ENCODE measurements at regions not wholly inside any gene's neighbourhood (a gene's known extent, or its start where the extent isn't known, plus 50 kb on each side); places are given as distances from the start of the nearest gene placed in this dataset.

DNA sequence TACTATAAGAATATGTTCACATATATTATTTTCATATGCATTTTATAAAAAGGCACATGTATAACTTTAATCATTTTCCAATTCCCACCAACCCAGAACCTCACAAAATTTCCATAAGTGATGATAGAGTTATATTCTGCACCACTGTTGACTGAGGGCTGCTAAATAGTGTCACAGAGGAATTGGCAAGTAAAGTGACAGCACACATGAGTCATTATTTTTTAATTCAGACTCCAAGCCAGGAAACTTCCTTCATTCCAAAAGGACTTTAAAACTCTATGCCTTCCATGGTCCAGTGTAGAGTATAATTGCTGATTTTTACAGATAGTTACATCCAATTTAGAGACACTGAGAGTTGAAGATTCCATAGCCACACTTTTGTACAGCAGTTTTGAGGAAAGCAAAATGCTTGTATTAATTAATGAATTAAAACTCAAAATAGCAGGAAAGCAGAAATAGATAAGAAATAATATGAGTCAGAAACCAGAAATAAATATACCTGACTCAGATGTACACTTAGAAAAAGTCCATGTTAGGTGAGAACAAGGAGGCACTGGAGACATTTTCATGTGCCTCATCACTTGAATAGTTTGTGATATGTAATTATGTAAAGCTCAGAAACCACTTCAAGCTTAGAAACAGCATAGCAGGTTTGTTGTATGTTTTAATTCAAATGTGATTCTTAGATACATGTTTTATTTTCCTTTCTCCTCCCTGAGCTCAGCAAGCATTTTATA, 425.2 kb upstream of the OPRM1 start:
- BruUV-seq (replicated peaks): no TSS peak
- H3K79me2 ChIP-seq (ENCODE audit: insufficient read depth, low read length): no peaks in the 10 kb centered on the region
- TF ChIP-seq GATA4 (IDR thresholded peaks at IDR 0.05; ENCODE audit: borderline replicate concordance, low read depth): no peak
- TF ChIP-seq, protein P1, sequence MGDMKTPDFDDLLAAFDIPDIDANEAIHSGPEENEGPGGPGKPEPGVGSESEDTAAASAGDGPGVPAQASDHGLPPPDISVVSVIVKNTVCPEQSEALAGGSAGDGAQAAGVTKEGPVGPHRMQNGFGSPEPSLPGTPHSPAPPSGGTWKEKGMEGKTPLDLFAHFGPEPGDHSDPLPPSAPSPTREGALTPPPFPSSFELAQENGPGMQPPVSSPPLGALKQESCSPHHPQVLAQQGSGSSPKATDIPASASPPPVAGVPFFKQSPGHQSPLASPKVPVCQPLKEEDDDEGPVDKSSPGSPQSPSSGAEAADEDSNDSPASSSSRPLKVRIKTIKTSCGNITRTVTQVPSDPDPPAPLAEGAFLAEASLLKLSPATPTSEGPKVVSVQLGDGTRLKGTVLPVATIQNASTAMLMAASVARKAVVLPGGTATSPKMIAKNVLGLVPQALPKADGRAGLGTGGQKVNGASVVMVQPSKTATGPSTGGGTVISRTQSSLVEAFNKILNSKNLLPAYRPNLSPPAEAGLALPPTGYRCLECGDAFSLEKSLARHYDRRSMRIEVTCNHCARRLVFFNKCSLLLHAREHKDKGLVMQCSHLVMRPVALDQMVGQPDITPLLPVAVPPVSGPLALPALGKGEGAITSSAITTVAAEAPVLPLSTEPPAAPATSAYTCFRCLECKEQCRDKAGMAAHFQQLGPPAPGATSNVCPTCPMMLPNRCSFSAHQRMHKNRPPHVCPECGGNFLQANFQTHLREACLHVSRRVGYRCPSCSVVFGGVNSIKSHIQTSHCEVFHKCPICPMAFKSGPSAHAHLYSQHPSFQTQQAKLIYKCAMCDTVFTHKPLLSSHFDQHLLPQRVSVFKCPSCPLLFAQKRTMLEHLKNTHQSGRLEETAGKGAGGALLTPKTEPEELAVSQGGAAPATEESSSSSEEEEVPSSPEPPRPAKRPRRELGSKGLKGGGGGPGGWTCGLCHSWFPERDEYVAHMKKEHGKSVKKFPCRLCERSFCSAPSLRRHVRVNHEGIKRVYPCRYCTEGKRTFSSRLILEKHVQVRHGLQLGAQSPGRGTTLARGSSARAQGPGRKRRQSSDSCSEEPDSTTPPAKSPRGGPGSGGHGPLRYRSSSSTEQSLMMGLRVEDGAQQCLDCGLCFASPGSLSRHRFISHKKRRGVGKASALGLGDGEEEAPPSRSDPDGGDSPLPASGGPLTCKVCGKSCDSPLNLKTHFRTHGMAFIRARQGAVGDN (CRISPR knock-in tag; IDR thresholded peaks at IDR 0.05): no peak
- no peak for TF ChIP-seq GABPA (IDR thresholded peaks at IDR 0.05; ENCODE audit: low read depth, low read length)
- no peak for TF ChIP-seq GABPA (CRISPR knock-in tag; IDR thresholded peaks at IDR 0.05; ENCODE audit: low read depth)
- no peak for TF ChIP-seq ZFY (CRISPR knock-in tag; IDR thresholded peaks at IDR 0.05)
- TF ChIP-seq, protein P2, sequence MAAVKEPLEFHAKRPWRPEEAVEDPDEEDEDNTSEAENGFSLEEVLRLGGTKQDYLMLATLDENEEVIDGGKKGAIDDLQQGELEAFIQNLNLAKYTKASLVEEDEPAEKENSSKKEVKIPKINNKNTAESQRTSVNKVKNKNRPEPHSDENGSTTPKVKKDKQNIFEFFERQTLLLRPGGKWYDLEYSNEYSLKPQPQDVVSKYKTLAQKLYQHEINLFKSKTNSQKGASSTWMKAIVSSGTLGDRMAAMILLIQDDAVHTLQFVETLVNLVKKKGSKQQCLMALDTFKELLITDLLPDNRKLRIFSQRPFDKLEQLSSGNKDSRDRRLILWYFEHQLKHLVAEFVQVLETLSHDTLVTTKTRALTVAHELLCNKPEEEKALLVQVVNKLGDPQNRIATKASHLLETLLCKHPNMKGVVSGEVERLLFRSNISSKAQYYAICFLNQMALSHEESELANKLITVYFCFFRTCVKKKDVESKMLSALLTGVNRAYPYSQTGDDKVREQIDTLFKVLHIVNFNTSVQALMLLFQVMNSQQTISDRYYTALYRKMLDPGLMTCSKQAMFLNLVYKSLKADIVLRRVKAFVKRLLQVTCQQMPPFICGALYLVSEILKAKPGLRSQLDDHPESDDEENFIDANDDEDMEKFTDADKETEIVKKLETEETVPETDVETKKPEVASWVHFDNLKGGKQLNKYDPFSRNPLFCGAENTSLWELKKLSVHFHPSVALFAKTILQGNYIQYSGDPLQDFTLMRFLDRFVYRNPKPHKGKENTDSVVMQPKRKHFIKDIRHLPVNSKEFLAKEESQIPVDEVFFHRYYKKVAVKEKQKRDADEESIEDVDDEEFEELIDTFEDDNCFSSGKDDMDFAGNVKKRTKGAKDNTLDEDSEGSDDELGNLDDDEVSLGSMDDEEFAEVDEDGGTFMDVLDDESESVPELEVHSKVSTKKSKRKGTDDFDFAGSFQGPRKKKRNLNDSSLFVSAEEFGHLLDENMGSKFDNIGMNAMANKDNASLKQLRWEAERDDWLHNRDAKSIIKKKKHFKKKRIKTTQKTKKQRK (IDR thresholded peaks at IDR 0.05; ENCODE audit: low read length): no peak
- no peak for TF ChIP-seq HDAC6 (IDR thresholded peaks at IDR 0.05; ENCODE audit: low read depth, low read length)
- TF ChIP-seq ZNF343 (CRISPR knock-in tag; IDR thresholded peaks at IDR 0.05): no peak
- TF ChIP-seq, protein P3, sequence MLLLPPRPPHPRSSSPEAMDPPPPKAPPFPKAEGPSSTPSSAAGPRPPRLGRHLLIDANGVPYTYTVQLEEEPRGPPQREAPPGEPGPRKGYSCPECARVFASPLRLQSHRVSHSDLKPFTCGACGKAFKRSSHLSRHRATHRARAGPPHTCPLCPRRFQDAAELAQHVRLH (CRISPR knock-in tag; IDR thresholded peaks at IDR 0.05; ENCODE audit: borderline replicate concordance, low read depth): no peak
- TF ChIP-seq FLYWCH1 (CRISPR knock-in tag; IDR thresholded peaks at IDR 0.05): no peak
- TF ChIP-seq, protein P4, sequence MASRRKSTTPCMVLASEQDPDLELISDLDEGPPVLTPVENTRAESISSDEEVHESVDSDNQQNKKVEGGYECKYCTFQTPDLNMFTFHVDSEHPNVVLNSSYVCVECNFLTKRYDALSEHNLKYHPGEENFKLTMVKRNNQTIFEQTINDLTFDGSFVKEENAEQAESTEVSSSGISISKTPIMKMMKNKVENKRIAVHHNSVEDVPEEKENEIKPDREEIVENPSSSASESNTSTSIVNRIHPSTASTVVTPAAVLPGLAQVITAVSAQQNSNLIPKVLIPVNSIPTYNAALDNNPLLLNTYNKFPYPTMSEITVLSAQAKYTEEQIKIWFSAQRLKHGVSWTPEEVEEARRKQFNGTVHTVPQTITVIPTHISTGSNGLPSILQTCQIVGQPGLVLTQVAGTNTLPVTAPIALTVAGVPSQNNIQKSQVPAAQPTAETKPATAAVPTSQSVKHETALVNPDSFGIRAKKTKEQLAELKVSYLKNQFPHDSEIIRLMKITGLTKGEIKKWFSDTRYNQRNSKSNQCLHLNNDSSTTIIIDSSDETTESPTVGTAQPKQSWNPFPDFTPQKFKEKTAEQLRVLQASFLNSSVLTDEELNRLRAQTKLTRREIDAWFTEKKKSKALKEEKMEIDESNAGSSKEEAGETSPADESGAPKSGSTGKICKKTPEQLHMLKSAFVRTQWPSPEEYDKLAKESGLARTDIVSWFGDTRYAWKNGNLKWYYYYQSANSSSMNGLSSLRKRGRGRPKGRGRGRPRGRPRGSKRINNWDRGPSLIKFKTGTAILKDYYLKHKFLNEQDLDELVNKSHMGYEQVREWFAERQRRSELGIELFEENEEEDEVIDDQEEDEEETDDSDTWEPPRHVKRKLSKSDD (CRISPR knock-in tag; IDR thresholded peaks at IDR 0.05; ENCODE audit: low read depth): no peak
- TF ChIP-seq ZNF160 (CRISPR knock-in tag; IDR thresholded peaks at IDR 0.05): no peak
- TF ChIP-seq ZNF496 (CRISPR knock-in tag; IDR thresholded peaks at IDR 0.05; ENCODE audit: insufficient replicate concordance): no peak
- no peaks in the 10 kb centered on the region for H3K36me3 ChIP-seq (replicated peaks in 1 of 2; ENCODE audit: control insufficient read depth in 1 of 2, insufficient read depth in 2 of 2, low read length in 2 of 2)
- in situ Hi-C loops (cut with HindIII; ENCODE audit: extremely low pct_ligation_motif_present, low pct_unique_long_range_greater_than_20kb): no loop called here
- no peak for FAIRE-seq
- no peak for ATAC-seq
- intact Hi-C loops (cut with micrococcal nuclease; ENCODE audit: unreplicated experiment): no loop called here
- H3K27ac ChIP-seq (ENCODE audit: extremely low read length, insufficient read depth, low read length): no peak overlapping the region
- no peaks in the 10 kb centered on the region for H3K9me3 ChIP-seq (ENCODE audit: low read length)
- no peaks in the 10 kb centered on the region for H3K27me3 ChIP-seq (ENCODE audit: control insufficient read depth in 1 of 2, insufficient read depth in 2 of 2, low read length in 2 of 2)
- ChIA-PET POLR2A (no interaction called here), CTCF (ENCODE audit: low intra/inter-chr PET ratio, low total read pairs) (no interaction called here)
- no peak overlapping the region for H3K4me3 ChIP-seq (replicated peaks in 1 of 3; ENCODE audit: insufficient read depth in 1 of 3, low read depth in 2 of 3, low read length in 3 of 3)
- DNase-seq (ENCODE audit: low spot score): no peak
- H3K4me2 ChIP-seq (ENCODE audit: low read depth, low read length): no peak overlapping the region
- no peak overlapping the region for H2AFZ ChIP-seq (ENCODE audit: low read length)
- H4K20me1 ChIP-seq (ENCODE audit: insufficient read depth, low read length): no peaks in the 10 kb centered on the region
- H3K9ac ChIP-seq (ENCODE audit: insufficient read depth, low read depth, low read length): no peak overlapping the region
- H3K4me1 ChIP-seq (ENCODE audit: insufficient read depth, low read length): peaks cover 12% of the 10 kb centered on the region; the same call in 1 of the 2 replicates
